BE2C (cell line): ENCODE measurements at regions not wholly inside any gene's neighbourhood (a gene's known extent, or its start where the extent isn't known, plus 50 kb on each side); places are given as distances from the start of the nearest gene placed in this dataset.

ENCODE experiments used
- DNase-seq: peaks from one replicate; pipeline ENCODE4 v3.0.0-alpha.2; 2020
- H3K27me3 ChIP-seq: fragments of 250-450 bp; sonication (Bioruptor Pico); 2 replicates; pipeline ENCODE4 v1.5.1; 2020; ENCODE audit warnings: mild to moderate bottlenecking
- H3K36me3 ChIP-seq: fragments of 250-450 bp; sonication (Bioruptor Pico); 2 replicates; pipeline ENCODE4 v1.5.1; 2020; ENCODE audit warnings: mild to moderate bottlenecking
- H3K4me1 ChIP-seq: fragments of 250-450 bp; sonication (Bioruptor Pico); 2 replicates; pipeline ENCODE4 v1.5.1; 2020
- H3K4me3 ChIP-seq: 2 replicates; pipeline ENCODE4 v1.5.1; 2011; ENCODE audit warnings: low read depth, low read length
- H3K9me3 ChIP-seq: fragments of 250-450 bp; sonication (Bioruptor Pico); 2 replicates; pipeline ENCODE4 v1.5.1; 2020
- CTCF ChIP-seq: IDR thresholded peaks from 2 replicates; pipeline ENCODE4 v1.5.1; 2012; ENCODE audit warnings: mild to moderate bottlenecking, low read depth, low read length

GRCh38 chr11:112831041-112831440, 130.2 kb upstream of the NCAM1 start:
- H3K9me3 ChIP-seq, result no peaks in the 10 kb centered on the region
- no peak for DNase-seq
- peaks cover 14% of the 10 kb centered on the region for H3K4me1 ChIP-seq
- H3K4me3 ChIP-seq, result no peak overlapping the region
- no peak for TF ChIP-seq CTCF
- no peaks in the 10 kb centered on the region for H3K27me3 ChIP-seq
- H3K36me3 ChIP-seq, result no peaks in the 10 kb centered on the region

GRCh38 chr11:112831969-112832766, 129.1 kb upstream of the NCAM1 start:
- Histone ChIP-seq H3K27me3 (no peaks in the 10 kb centered on the region), H3K9me3 (no peaks in the 10 kb centered on the region), H3K4me3 (no peak overlapping the region), H3K4me1 (peaks cover 23% of the 10 kb centered on the region), H3K36me3 (no peaks in the 10 kb centered on the region)
- no peak for TF ChIP-seq CTCF
- DNase-seq, result no peak

DNA sequence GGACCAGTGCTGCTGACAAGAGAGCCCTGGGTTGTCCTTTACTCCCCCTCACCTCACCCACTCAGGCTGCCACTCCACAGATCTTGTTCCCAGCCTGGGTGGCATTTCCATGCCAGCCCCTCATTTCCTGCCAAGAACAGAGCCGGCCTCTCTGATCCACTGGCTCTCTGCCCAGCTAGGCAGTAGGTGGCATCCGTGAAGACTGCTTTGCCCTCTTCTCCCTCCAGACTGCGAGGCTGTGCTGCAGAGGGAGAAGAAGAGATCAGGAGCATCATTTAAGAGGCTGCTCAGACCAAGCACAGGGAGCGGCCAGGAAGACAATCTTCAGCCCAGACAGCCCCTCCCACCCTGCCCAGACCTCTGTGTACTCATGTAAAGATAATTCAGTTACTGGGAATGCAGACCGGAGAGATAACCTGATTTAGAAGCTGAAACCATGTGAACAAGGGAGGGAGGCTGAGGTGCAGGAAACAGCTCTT, 126.9 kb upstream of the NCAM1 start:
- peak; percentile 84 for DNase-seq
- Histone ChIP-seq H3K4me3 (peak overlapping the region; percentile 30; the same call in 1 of the 2 replicates), H3K9me3 (no peaks in the 10 kb centered on the region), H3K27me3 (no peaks in the 10 kb centered on the region), H3K4me1 (peaks cover 32% of the 10 kb centered on the region), H3K36me3 (no peaks in the 10 kb centered on the region)
- TF ChIP-seq CTCF, result no peak

DNA sequence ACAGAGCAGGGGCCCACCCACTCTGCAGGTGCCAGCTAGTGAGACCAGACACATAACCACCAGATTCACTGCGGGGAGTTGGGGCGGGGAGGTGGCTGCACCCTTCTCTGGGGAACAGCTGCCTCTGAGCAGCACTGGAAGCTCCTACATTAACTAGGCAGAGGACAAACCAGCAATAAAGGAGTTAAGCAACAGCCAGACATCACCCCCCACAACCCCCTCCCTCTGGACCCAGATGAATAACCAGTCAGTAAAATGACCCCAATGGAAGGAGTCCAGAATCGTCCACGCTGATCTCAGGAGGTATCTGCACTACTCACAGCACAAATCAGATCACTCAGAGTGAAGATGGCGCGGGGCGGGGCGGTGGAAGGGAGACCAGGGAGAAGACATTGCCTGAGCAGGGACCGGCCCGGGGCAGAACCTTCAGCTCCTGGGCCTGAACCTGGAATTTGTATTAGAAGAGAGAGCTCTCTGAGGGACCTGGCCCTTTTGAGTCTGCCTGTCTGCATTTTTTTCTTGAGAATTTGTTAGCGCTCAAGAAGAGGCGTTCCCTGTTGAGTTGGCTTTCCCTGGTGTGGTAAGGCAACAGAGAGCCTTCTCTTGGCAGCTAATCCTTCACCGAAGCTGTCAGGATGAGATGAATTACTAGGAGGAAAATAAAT, 125.5 kb upstream of the NCAM1 start:
- peaks cover 35% of the 10 kb centered on the region for H3K4me1 ChIP-seq
- DNase-seq, result peak; percentile 74
- H3K9me3 ChIP-seq, result no peaks in the 10 kb centered on the region
- no peak for TF ChIP-seq CTCF
- no peaks in the 10 kb centered on the region for H3K27me3 ChIP-seq
- H3K36me3 ChIP-seq, result no peaks in the 10 kb centered on the region
- H3K4me3 ChIP-seq, result peak overlapping the region; percentile 30

GRCh38 chr11:112836256-112836602, 125.0 kb upstream of the NCAM1 start:
- peak; percentile 69 for DNase-seq
- TF ChIP-seq CTCF, result no peak
- H3K4me1 ChIP-seq, result peaks cover 35% of the 10 kb centered on the region
- no peaks in the 10 kb centered on the region for H3K27me3 ChIP-seq
- H3K36me3 ChIP-seq, result no peaks in the 10 kb centered on the region
- H3K4me3 ChIP-seq, result peak overlapping the region; percentile 30; the same call in 1 of the 2 replicates
- no peaks in the 10 kb centered on the region for H3K9me3 ChIP-seq
